ENCODE measurements at regions not wholly inside any gene's neighbourhood (a gene's known extent, or its start where the extent isn't known, plus 50 kb on each side); places are given as distances from the start of the nearest gene placed in this dataset.

GRCh38 chr18:77811503-77811902, 561.9 kb downstream of the GALR1 start:
- no peak for DNase-seq (ENCODE audit: low read depth in 6 of 9, low spot score in 9 of 9)
- no peak overlapping the region for H3K4me3 ChIP-seq (ENCODE audit: low read length in 2 of 2)
- no peaks in the 10 kb centered on the region for H3K4me1 ChIP-seq (ENCODE audit: control insufficient read depth in 2 of 2, insufficient read depth in 2 of 2, low read length in 2 of 2)
- H3K36me3 ChIP-seq (ENCODE audit: control insufficient read depth in 2 of 2, insufficient read depth in 2 of 2, low read length in 1 of 2) = no peaks in the 10 kb centered on the region
- no peak overlapping the region for H3K27ac ChIP-seq (ENCODE audit: low read depth in 1 of 2, low read length in 1 of 2)
- no peaks in the 10 kb centered on the region for H3K27me3 ChIP-seq (ENCODE audit: control insufficient read depth in 2 of 2, insufficient read depth in 1 of 2, low read length in 1 of 2)
- 69% methylated on average over 5 of the region's 5 CpGs for WGBS
- no peaks in the 10 kb centered on the region for H3K9me3 ChIP-seq (ENCODE audit: control insufficient read depth in 2 of 2, insufficient read depth in 1 of 2, low read length in 1 of 2)

- no peak for DNase-seq (ENCODE audit: low read depth in 6 of 9, low spot score in 9 of 9)
- Histone ChIP-seq H3K27me3 (ENCODE audit: control insufficient read depth in 2 of 2, insufficient read depth in 1 of 2, low read length in 1 of 2) (no peaks in the 10 kb centered on the region), H3K4me1 (ENCODE audit: control insufficient read depth in 2 of 2, insufficient read depth in 2 of 2, low read length in 2 of 2) (no peaks in the 10 kb centered on the region), H3K4me3 (ENCODE audit: low read length in 2 of 2) (no peak overlapping the region), H3K36me3 (ENCODE audit: control insufficient read depth in 2 of 2, insufficient read depth in 2 of 2, low read length in 1 of 2) (no peaks in the 10 kb centered on the region), H3K27ac (ENCODE audit: low read depth in 1 of 2, low read length in 1 of 2) (no peak overlapping the region), H3K9me3 (ENCODE audit: control insufficient read depth in 2 of 2, insufficient read depth in 1 of 2, low read length in 1 of 2) (peaks cover 0 to 6% of the 10 kb centered on the region in 2 donors)
- 88% methylated on average over 3 of the region's 3 CpGs for WGBS
Measured at GRCh38 chr18:77815666-77816338, 566.2 kb downstream of the GALR1 start.

GRCh38 chr18:77818328-77818727, 568.7 kb downstream of the GALR1 start:
- H3K9me3 ChIP-seq (ENCODE audit: control insufficient read depth in 2 of 2, insufficient read depth in 1 of 2, low read length in 1 of 2) = peaks cover 0 to 13% of the 10 kb centered on the region in 2 donors

GRCh38 chr18:77820472-77820871, 570.8 kb downstream of the GALR1 start:
- H3K27me3 ChIP-seq (ENCODE audit: control insufficient read depth in 2 of 2, insufficient read depth in 1 of 2, low read length in 1 of 2) = no peaks in the 10 kb centered on the region
- 97% methylated on average over 14 of the region's 14 CpGs for WGBS
- no peak overlapping the region for H3K27ac ChIP-seq (ENCODE audit: low read depth in 1 of 2, low read length in 1 of 2)
- H3K4me1 ChIP-seq (ENCODE audit: control insufficient read depth in 2 of 2, insufficient read depth in 2 of 2, low read length in 2 of 2) = no peaks in the 10 kb centered on the region
- no peak for DNase-seq (ENCODE audit: low read depth in 6 of 9, low spot score in 9 of 9)
- H3K36me3 ChIP-seq (ENCODE audit: control insufficient read depth in 2 of 2, insufficient read depth in 2 of 2, low read length in 1 of 2) = no peaks in the 10 kb centered on the region
- H3K9me3 ChIP-seq (ENCODE audit: control insufficient read depth in 2 of 2, insufficient read depth in 1 of 2, low read length in 1 of 2) = peaks cover 0 to 13% of the 10 kb centered on the region in 2 donors
- no peak overlapping the region for H3K4me3 ChIP-seq (ENCODE audit: low read length in 2 of 2)

More at GRCh38 chr18:77818328-77818727, 568.7 kb downstream of the GALR1 start:
- no peak for DNase-seq (ENCODE audit: low read depth in 6 of 9, low spot score in 9 of 9)
- H3K27me3 ChIP-seq (ENCODE audit: control insufficient read depth in 2 of 2, insufficient read depth in 1 of 2, low read length in 1 of 2) = no peaks in the 10 kb centered on the region
- H3K36me3 ChIP-seq (ENCODE audit: control insufficient read depth in 2 of 2, insufficient read depth in 2 of 2, low read length in 1 of 2) = no peaks in the 10 kb centered on the region
- no peaks in the 10 kb centered on the region for H3K4me1 ChIP-seq (ENCODE audit: control insufficient read depth in 2 of 2, insufficient read depth in 2 of 2, low read length in 2 of 2)
- WGBS = 93% methylated on average over 1 of the region's 1 CpG
- no peak overlapping the region for H3K27ac ChIP-seq (ENCODE audit: low read depth in 1 of 2, low read length in 1 of 2)
- no peak overlapping the region for H3K4me3 ChIP-seq (ENCODE audit: low read length in 2 of 2)

GRCh38 chr18:77821892-77822291, 572.2 kb downstream of the GALR1 start:
- H3K4me1 ChIP-seq (ENCODE audit: control insufficient read depth in 2 of 2, insufficient read depth in 2 of 2, low read length in 2 of 2) = no peaks in the 10 kb centered on the region
- DNase-seq (ENCODE audit: low read depth in 6 of 9, low spot score in 9 of 9) = no peak
- no peaks in the 10 kb centered on the region for H3K36me3 ChIP-seq (ENCODE audit: control insufficient read depth in 2 of 2, insufficient read depth in 2 of 2, low read length in 1 of 2)
- H3K27me3 ChIP-seq (ENCODE audit: control insufficient read depth in 2 of 2, insufficient read depth in 1 of 2, low read length in 1 of 2) = no peaks in the 10 kb centered on the region
- no peak overlapping the region for H3K27ac ChIP-seq (ENCODE audit: low read depth in 1 of 2, low read length in 1 of 2)
- no peak overlapping the region for H3K4me3 ChIP-seq (ENCODE audit: low read length in 2 of 2)
- 96% methylated on average over 7 of the region's 7 CpGs for WGBS
- H3K9me3 ChIP-seq (ENCODE audit: control insufficient read depth in 2 of 2, insufficient read depth in 1 of 2, low read length in 1 of 2) = peaks cover 0 to 13% of the 10 kb centered on the region in 2 donors

- Histone ChIP-seq H3K9me3 (ENCODE audit: control insufficient read depth in 2 of 2, insufficient read depth in 1 of 2, low read length in 1 of 2) (peaks cover 0 to 13% of the 10 kb centered on the region in 2 donors), H3K4me3 (ENCODE audit: low read length in 2 of 2) (no peak overlapping the region), H3K27ac (ENCODE audit: low read depth in 1 of 2, low read length in 1 of 2) (no peak overlapping the region), H3K4me1 (ENCODE audit: control insufficient read depth in 2 of 2, insufficient read depth in 2 of 2, low read length in 2 of 2) (no peaks in the 10 kb centered on the region), H3K27me3 (ENCODE audit: control insufficient read depth in 2 of 2, insufficient read depth in 1 of 2, low read length in 1 of 2) (no peaks in the 10 kb centered on the region), H3K36me3 (ENCODE audit: control insufficient read depth in 2 of 2, insufficient read depth in 2 of 2, low read length in 1 of 2) (no peaks in the 10 kb centered on the region)
- 29% methylated on average over 12 of the region's 12 CpGs for WGBS
- no peak for DNase-seq (ENCODE audit: low read depth in 6 of 9, low spot score in 9 of 9)
Measured at GRCh38 chr18:77822632-77823031, 573.0 kb downstream of the GALR1 start.

GRCh38 chr18:77833807-77834206, 584.2 kb downstream of the GALR1 start:
- no peak overlapping the region for H3K4me3 ChIP-seq (ENCODE audit: low read length in 2 of 2)
- DNase-seq (ENCODE audit: low read depth in 6 of 9, low spot score in 9 of 9) = no peak
- no peaks in the 10 kb centered on the region for H3K36me3 ChIP-seq (ENCODE audit: control insufficient read depth in 2 of 2, insufficient read depth in 2 of 2, low read length in 1 of 2)
- 93% methylated on average over 5 of the region's 5 CpGs for WGBS
- no peaks in the 10 kb centered on the region for H3K9me3 ChIP-seq (ENCODE audit: control insufficient read depth in 2 of 2, insufficient read depth in 1 of 2, low read length in 1 of 2)
- H3K27me3 ChIP-seq (ENCODE audit: control insufficient read depth in 2 of 2, insufficient read depth in 1 of 2, low read length in 1 of 2) = no peaks in the 10 kb centered on the region
- no peaks in the 10 kb centered on the region for H3K4me1 ChIP-seq (ENCODE audit: control insufficient read depth in 2 of 2, insufficient read depth in 2 of 2, low read length in 2 of 2)
- no peak overlapping the region for H3K27ac ChIP-seq (ENCODE audit: low read depth in 1 of 2, low read length in 1 of 2)

GRCh38 chr18:77851802-77852201, 602.2 kb downstream of the GALR1 start:
- H3K27ac ChIP-seq (ENCODE audit: low read depth in 1 of 2, low read length in 1 of 2) = no peak overlapping the region
- no peaks in the 10 kb centered on the region for H3K36me3 ChIP-seq (ENCODE audit: control insufficient read depth in 2 of 2, insufficient read depth in 2 of 2, low read length in 1 of 2)
- no peaks in the 10 kb centered on the region for H3K9me3 ChIP-seq (ENCODE audit: control insufficient read depth in 2 of 2, insufficient read depth in 1 of 2, low read length in 1 of 2)
- DNase-seq (ENCODE audit: low read depth in 6 of 9, low spot score in 9 of 9) = no peak
- 8% methylated on average over 9 of the region's 9 CpGs for WGBS
- H3K4me1 ChIP-seq (ENCODE audit: control insufficient read depth in 2 of 2, insufficient read depth in 2 of 2, low read length in 2 of 2) = no peaks in the 10 kb centered on the region
- no peaks in the 10 kb centered on the region for H3K27me3 ChIP-seq (ENCODE audit: control insufficient read depth in 2 of 2, insufficient read depth in 1 of 2, low read length in 1 of 2)
- H3K4me3 ChIP-seq (ENCODE audit: low read length in 2 of 2) = no peak overlapping the region

GRCh38 chr18:77853859-77854258, 604.2 kb downstream of the GALR1 start:
- Histone ChIP-seq H3K4me3 (ENCODE audit: low read length in 2 of 2) (no peak overlapping the region), H3K27me3 (ENCODE audit: control insufficient read depth in 2 of 2, insufficient read depth in 1 of 2, low read length in 1 of 2) (no peaks in the 10 kb centered on the region), H3K9me3 (ENCODE audit: control insufficient read depth in 2 of 2, insufficient read depth in 1 of 2, low read length in 1 of 2) (no peaks in the 10 kb centered on the region), H3K36me3 (ENCODE audit: control insufficient read depth in 2 of 2, insufficient read depth in 2 of 2, low read length in 1 of 2) (no peaks in the 10 kb centered on the region), H3K27ac (ENCODE audit: low read depth in 1 of 2, low read length in 1 of 2) (no peak overlapping the region), H3K4me1 (ENCODE audit: control insufficient read depth in 2 of 2, insufficient read depth in 2 of 2, low read length in 2 of 2) (no peaks in the 10 kb centered on the region)
- DNase-seq (ENCODE audit: low read depth in 6 of 9, low spot score in 9 of 9) = no peak
- WGBS = 94% methylated on average over 12 of the region's 12 CpGs

Data from thymus (tissue), 11 donors.